SK-N-SH (cell line): ENCODE measurements at regions not wholly inside any gene's neighbourhood (a gene's known extent, or its start where the extent isn't known, plus 50 kb on each side); places are given as distances from the start of the nearest gene placed in this dataset.
A peak's percentile ranks its signal among the peaks of the same experiment; 100 is the strongest.

Source experiments
- CTCF ChIA-PET: fragments of 300-600, 350-600 bp; formaldehyde crosslinking; extraction: SDS; loops from one replicate; lab custom pipeline; 2021; lab: Yijun Ruan, JAX
- POLR2A ChIA-PET: fragments of 350-600 bp; sonication (Branson Sonifier 250); formaldehyde crosslinking; extraction: SDS; loops from one replicate; lab custom pipeline; 2020; ENCODE audit warnings: antibody characterized with exemption, inconsistent platforms; lab: Yijun Ruan, JAX
- DNase-seq: peaks from one replicate; pipeline ENCODE4 v3.0.0; 2012
- H2AFZ ChIP-seq: fragments of 200-600 bp; sonication (generic); 2 replicates; pipeline ENCODE4 v1.8.1; 2016; ENCODE audit warnings: antibody characterized with exemption, mild to moderate bottlenecking, low read depth
- H3F3A ChIP-seq: fragments of 200-600 bp; sonication (generic); replicated peaks from 2 replicates; pipeline ENCODE3; 2016; ENCODE audit warnings: antibody characterized with exemption, mild to moderate bottlenecking; ENCODE audit not compliant: insufficient read depth
- H3K27ac ChIP-seq, 2 experiments: fragments of 200-500 bp in 1 of 2; fragments of 200-600 bp in 1 of 2; sonication (Bioruptor generic) in 1 of 2; sonication (generic), shearing (Covaris generic) in 1 of 2; 2 replicates each; pipeline versions ENCODE4 v1.5.1 to v1.6.1; 2014 to 2016; ENCODE audit warnings: low read depth in 2 of 2, inconsistent platforms in 1 of 2, low read length in 1 of 2, mild to moderate bottlenecking in 1 of 2, mixed read lengths in 1 of 2
- H3K27me3 ChIP-seq: fragments of 200-600 bp; sonication (generic), shearing (Covaris generic); 2 replicates; pipeline ENCODE4 v1.6.1; 2016; ENCODE audit warnings: mixed run types; ENCODE audit not compliant: insufficient read depth
- H3K36me3 ChIP-seq, 2 experiments: fragments of 200-500 bp in 1 of 2; fragments of 200-600 bp in 1 of 2; sonication (Bioruptor generic) in 1 of 2; sonication (generic) in 1 of 2; replicated peaks in 1 of 2; 2 replicates each; pipeline versions ENCODE3 to v1.5.1; 2014 to 2016; ENCODE audit warnings: low read length in 1 of 2, mild to moderate bottlenecking in 1 of 2; ENCODE audit not compliant: insufficient read depth in 2 of 2, control insufficient read depth in 1 of 2
- H3K4me1 ChIP-seq, 2 experiments: fragments of 200-500 bp in 1 of 2; fragments of 200-600 bp in 1 of 2; sonication (Bioruptor generic) in 1 of 2; sonication (generic), shearing (Covaris generic) in 1 of 2; 2 replicates each; pipeline versions ENCODE4 v1.5.1 to v1.6.1; 2014 to 2016; ENCODE audit warnings: low read depth in 1 of 2, low read length in 1 of 2, mixed run types in 1 of 2; ENCODE audit not compliant: insufficient read depth in 2 of 2, control insufficient read depth in 1 of 2
- H3K4me2 ChIP-seq: fragments of 200-600 bp; sonication (generic), shearing (Covaris generic); 2 replicates; pipeline ENCODE4 v1.6.1; 2017; ENCODE audit warnings: mixed run types
- H3K4me3 ChIP-seq, 2 experiments: fragments of 200-500 bp in 1 of 2; fragments of 200-600 bp in 1 of 2; sonication (Bioruptor generic) in 1 of 2; sonication (generic), shearing (Covaris generic) in 1 of 2; 2 replicates each; pipeline versions ENCODE4 v1.5.1 to v1.8.1; 2014 to 2016; ENCODE audit warnings: low read depth in 2 of 2, inconsistent platforms in 1 of 2, low read length in 1 of 2, mild to moderate bottlenecking in 1 of 2, mixed read lengths in 1 of 2, moderate library complexity in 1 of 2
- H3K79me2 ChIP-seq: fragments of 200-600 bp; sonication (generic); 2 replicates; pipeline ENCODE4 v1.8.1; 2017; ENCODE audit warnings: mild to moderate bottlenecking; ENCODE audit not compliant: insufficient read depth
- H3K9ac ChIP-seq: fragments of 200-600 bp; sonication (generic); 2 replicates; pipeline ENCODE4 v1.6.1; 2017; ENCODE audit warnings: mixed run types
- H3K9me2 ChIP-seq: fragments of 200-600 bp; sonication (generic); 2 replicates; pipeline ENCODE4 v1.6.1; 2017; ENCODE audit warnings: mixed run types
- H3K9me3 ChIP-seq: fragments of 200-600 bp; sonication (generic); 2 replicates; pipeline ENCODE4 v1.6.1; 2017; ENCODE audit warnings: mixed run types, mild to moderate bottlenecking, moderate library complexity
- H4K20me1 ChIP-seq: fragments of 200-600 bp; sonication (generic); 2 replicates; pipeline ENCODE4 v1.6.1; 2017; ENCODE audit warnings: mild to moderate bottlenecking, mixed run types; ENCODE audit not compliant: insufficient read depth
- CHD2 ChIP-seq: fragments of 150-350 bp; IDR thresholded peaks from 2 replicates; pipeline ENCODE4 v1.6.1; 2018; ENCODE audit warnings: low read length; ENCODE audit not compliant: partially characterized antibody
- ELF1 ChIP-seq: IDR thresholded peaks from 2 replicates; pipeline ENCODE4 v1.4.0; 2012
- FOSL2 ChIP-seq: IDR thresholded peaks from 2 replicates; pipeline ENCODE4 v1.4.0; 2012; ENCODE audit warnings: low read depth, mild to moderate bottlenecking, moderate library complexity, borderline replicate concordance
- FOXM1 ChIP-seq: IDR thresholded peaks from 2 replicates; pipeline ENCODE4 v1.4.0; 2012; ENCODE audit warnings: low read depth, mild to moderate bottlenecking
- GABPA ChIP-seq: IDR thresholded peaks from 2 replicates; pipeline ENCODE4 v1.4.0; 2012; ENCODE audit warnings: low read depth, mild to moderate bottlenecking
- GATA2 ChIP-seq: sonication (generic); formaldehyde crosslinking; IDR thresholded peaks from 2 replicates; pipeline ENCODE4 v1.5.0; 2020; ENCODE audit warnings: mild to moderate bottlenecking, missing genetic modification reagents
- JUND ChIP-seq: IDR thresholded peaks from 2 replicates; pipeline ENCODE4 v1.4.0; 2012
- MAX ChIP-seq: IDR thresholded peaks from 2 replicates; pipeline ENCODE4 v1.4.0; 2012; ENCODE audit warnings: low read depth
- NRF1 ChIP-seq: IDR thresholded peaks from 2 replicates; pipeline ENCODE4 v1.6.1; 2012; ENCODE audit warnings: low read depth, mild to moderate bottlenecking, low read length
- POLR2AphosphoS5 ChIP-seq: IDR thresholded peaks from 2 replicates; pipeline ENCODE4 v1.6.1; 2012; ENCODE audit warnings: low read depth, low read length
- REST ChIP-seq: IDR thresholded peaks from 2 replicates; pipeline ENCODE4 v1.6.1; 2012; ENCODE audit warnings: mild to moderate bottlenecking, low read depth, low read length, moderate library complexity
- RFX5 ChIP-seq: IDR thresholded peaks from 2 replicates; pipeline ENCODE4 v1.6.1; 2012; ENCODE audit warnings: mild to moderate bottlenecking, improper control_type of control experiment, low read length
- TCF12 ChIP-seq: IDR thresholded peaks from 2 replicates; pipeline ENCODE4 v1.4.0; 2012
- TEAD4 ChIP-seq: IDR thresholded peaks from 2 replicates; pipeline ENCODE4 v1.4.0; 2012; ENCODE audit warnings: mild to moderate bottlenecking, borderline replicate concordance; ENCODE audit not compliant: insufficient read depth
- YY1 ChIP-seq: IDR thresholded peaks from 2 replicates; pipeline ENCODE4 v1.4.0; 2012; ENCODE audit warnings: low read depth, mild to moderate bottlenecking
- WGBS: methylation state at CpG from one replicate; pipeline ENCODE4 v1.1.6; 2017; ENCODE audit warnings: low lambda C conversion rate; 5-methylcytosine and 5-hydroxymethylcytosine counted together
- TF ChIP-seq, protein P1 (sequence below): fragments of 150-350 bp; IDR thresholded peaks from 2 replicates; pipeline ENCODE4 v1.6.1; 2017; ENCODE audit warnings: antibody characterized with exemption, low read length, low read depth, borderline replicate concordance
- TF ChIP-seq, protein P2 (sequence below): IDR thresholded peaks from 2 replicates; pipeline ENCODE4 v1.4.0; 2012; ENCODE audit warnings: low read depth, borderline replicate concordance

DNA sequence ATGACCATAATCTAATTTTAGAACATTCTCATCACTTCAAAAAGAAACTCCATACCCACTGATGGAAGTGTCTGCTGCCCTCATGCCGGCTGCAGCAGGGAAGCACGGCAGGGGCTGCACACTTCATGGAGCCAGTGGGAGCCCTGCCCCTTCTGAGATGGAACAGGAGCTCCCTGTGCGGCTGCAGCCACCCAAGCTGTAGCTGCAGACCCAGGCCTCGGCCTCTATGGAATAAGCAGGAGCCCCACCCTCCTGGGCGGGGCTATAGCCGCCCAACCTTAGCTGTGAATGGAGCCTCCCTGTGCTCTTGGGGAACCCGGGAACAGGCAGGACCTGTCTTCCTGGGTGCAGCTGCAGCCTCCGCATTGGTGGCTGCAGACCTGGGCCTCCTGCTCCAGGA is 128.5 kb downstream of the NUDT12 start:
- H2AFZ ChIP-seq, result no peak overlapping the region
- peak overlapping the region in 1 of 2 experiments; percentile 63; a peak in 1 of 4 replicates for H3K27ac ChIP-seq
- no peak overlapping the region for H3K9ac ChIP-seq
- no peaks in the 10 kb centered on the region for H3K79me2 ChIP-seq
- H3F3A ChIP-seq, result peaks cover 29% of the 10 kb centered on the region
- POLR2A ChIA-PET, result no interaction called here
- DNase-seq, result no peak
- H3K4me2 ChIP-seq, result no peak overlapping the region
- H4K20me1 ChIP-seq, result no peaks in the 10 kb centered on the region
- no peaks in the 10 kb centered on the region for H3K9me3 ChIP-seq
- peaks cover 4 to 18% of the 10 kb centered on the region in 2 experiments for H3K4me1 ChIP-seq
- no peak overlapping the region for H3K4me3 ChIP-seq
- WGBS, result 83% methylated on average over 4 of the region's 8 CpGs
- CTCF ChIA-PET, result no interaction called here
- no peaks in the 10 kb centered on the region for H3K36me3 ChIP-seq
- no peaks in the 10 kb centered on the region for H3K9me2 ChIP-seq
- no peaks in the 10 kb centered on the region for H3K27me3 ChIP-seq
- TF ChIP-seq TCF12, result no peak
- no peak for TF ChIP-seq REST
- no peak for TF ChIP-seq JUND
- TF ChIP-seq YY1, result no peak
- TF ChIP-seq RFX5, result no peak
- TF ChIP-seq FOSL2, result no peak
- TF ChIP-seq GABPA, result no peak
- TF ChIP-seq CHD2, result no peak
- TF ChIP-seq, protein P1, sequence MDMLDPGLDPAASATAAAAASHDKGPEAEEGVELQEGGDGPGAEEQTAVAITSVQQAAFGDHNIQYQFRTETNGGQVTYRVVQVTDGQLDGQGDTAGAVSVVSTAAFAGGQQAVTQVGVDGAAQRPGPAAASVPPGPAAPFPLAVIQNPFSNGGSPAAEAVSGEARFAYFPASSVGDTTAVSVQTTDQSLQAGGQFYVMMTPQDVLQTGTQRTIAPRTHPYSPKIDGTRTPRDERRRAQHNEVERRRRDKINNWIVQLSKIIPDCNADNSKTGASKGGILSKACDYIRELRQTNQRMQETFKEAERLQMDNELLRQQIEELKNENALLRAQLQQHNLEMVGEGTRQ, result no peak
- no peak for TF ChIP-seq POLR2AphosphoS5
- no peak for TF ChIP-seq ELF1
- TF ChIP-seq NRF1, result no peak
- no peak for TF ChIP-seq FOXM1
- TF ChIP-seq, protein P2, sequence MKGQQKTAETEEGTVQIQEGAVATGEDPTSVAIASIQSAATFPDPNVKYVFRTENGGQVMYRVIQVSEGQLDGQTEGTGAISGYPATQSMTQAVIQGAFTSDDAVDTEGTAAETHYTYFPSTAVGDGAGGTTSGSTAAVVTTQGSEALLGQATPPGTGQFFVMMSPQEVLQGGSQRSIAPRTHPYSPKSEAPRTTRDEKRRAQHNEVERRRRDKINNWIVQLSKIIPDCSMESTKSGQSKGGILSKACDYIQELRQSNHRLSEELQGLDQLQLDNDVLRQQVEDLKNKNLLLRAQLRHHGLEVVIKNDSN, result no peak
- no peak for TF ChIP-seq GATA2 (CRISPR knock-in tag)
- TF ChIP-seq MAX, result no peak
- no peak for TF ChIP-seq TEAD4
